ENCODE measurements at regions not wholly inside any gene's neighbourhood (a gene's known extent, or its start where the extent isn't known, plus 50 kb on each side); places are given as distances from the start of the nearest gene placed in this dataset.

GRCh38 chr14:98964171-98964570 lies 307.8 kb downstream of the BCL11B start:
- Histone ChIP-seq H3K4ac (ENCODE audit: low read depth, low read length) (no peak overlapping the region), H3K23ac (ENCODE audit: low read depth, low read length) (no peak overlapping the region), H3K27me3 (ENCODE audit: control insufficient read depth, insufficient read depth, low read length) (no peaks in the 10 kb centered on the region), H4K91ac (ENCODE audit: insufficient read depth, low read depth, low read length) (no peak overlapping the region), H2AK9ac (replicated peaks; ENCODE audit: low read depth, low read length, poor library complexity) (no peak overlapping the region), H3K9me1 (ENCODE audit: insufficient read depth, low read length) (no peaks in the 10 kb centered on the region), H3K14ac (replicated peaks; ENCODE audit: low read depth, low read length) (no peak overlapping the region), H3K9ac (ENCODE audit: low read depth, low read length) (no peak overlapping the region), H3K36me3 (ENCODE audit: control insufficient read depth, insufficient read depth, low read length) (no peaks in the 10 kb centered on the region), H2AK5ac (ENCODE audit: low read depth, low read length) (no peak overlapping the region), H3K4me3 (ENCODE audit: insufficient read depth, low read depth, low read length) (no peak overlapping the region), H3K27ac (ENCODE audit: insufficient read depth, low read length) (no peak overlapping the region), H2BK15ac (ENCODE audit: low read depth, low read length) (no peak overlapping the region), H3K18ac (ENCODE audit: low read depth, low read length) (no peak overlapping the region), H2BK5ac (ENCODE audit: low read depth, low read length, poor library complexity, severe bottlenecking) (no peak overlapping the region), H3K4me2 (ENCODE audit: low read depth, low read length) (no peak overlapping the region), H2BK120ac (ENCODE audit: low read depth, low read length) (no peak overlapping the region), H3K79me1 (ENCODE audit: low read depth in 1 of 2, low read length in 2 of 2) (no peaks in the 10 kb centered on the region), H3K56ac (ENCODE audit: extremely low read depth, insufficient read depth, low read length) (no peak overlapping the region), H3K4me1 (ENCODE audit: control insufficient read depth, insufficient read depth, low read length) (no peaks in the 10 kb centered on the region), H2BK20ac (ENCODE audit: low read depth, low read length) (no peak overlapping the region), H4K5ac (ENCODE audit: low read depth, low read length) (no peak overlapping the region), H4K20me1 (ENCODE audit: insufficient read depth, low read length) (no peaks in the 10 kb centered on the region), H4K8ac (ENCODE audit: low read depth in 2 of 2, low read length in 2 of 2) (no peak overlapping the region), H3K9me3 (ENCODE audit: control insufficient read depth, insufficient read depth, low read length) (peaks cover 52% of the 10 kb centered on the region), H2AFZ (replicated peaks; ENCODE audit: low read length, poor library complexity) (no peak overlapping the region)
- dilution Hi-C loops (cut with HindIII; ENCODE audit: low sequenced_read_pairs, unreplicated experiment) (no loop called here), in situ Hi-C loops (cut with MboI; ENCODE audit: low sequenced_read_pairs) (no loop called here), intact Hi-C loops (cut with micrococcal nuclease) (no loop called here)
- DNase-seq (no peak), ATAC-seq (ENCODE audit: low read depth) (no peak)
- POLR2A ChIA-PET (ENCODE audit: unreplicated experiment), result no interaction called here
- BruUV-seq (replicated peaks), result no TSS peak
- TF ChIP-seq RFX5 (IDR thresholded peaks at IDR 0.05; ENCODE audit: low read depth, low read length) (no peak), BHLHE40 (IDR thresholded peaks at IDR 0.05; ENCODE audit: low read depth, low read length) (no peak), RAD21 (IDR thresholded peaks at IDR 0.05; ENCODE audit: low read length) (no peak), SMC3 (IDR thresholded peaks at IDR 0.05; ENCODE audit: low read depth, low read length) (no peak), POLR2A (IDR thresholded peaks at IDR 0.05; ENCODE audit: low read depth, low read length) (no peak), NFE2L2 (IDR thresholded peaks at IDR 0.05; ENCODE audit: low read depth, low read length) (no peak), FOS (IDR thresholded peaks at IDR 0.05; ENCODE audit: low read depth, low read length) (no peak), ELK1 (IDR thresholded peaks at IDR 0.05; ENCODE audit: borderline replicate concordance, low read depth, low read length) (no peak), MAFK (IDR thresholded peaks at IDR 0.05; ENCODE audit: low read depth, low read length) (no peak), MXI1 (IDR thresholded peaks at IDR 0.05; ENCODE audit: borderline replicate concordance, low read depth, low read length) (no peak)
- CTCF ChIA-PET, result no interaction called here
- WGBS, 2 experiments (ENCODE audit: extremely low coverage in 2 of 2, insufficient read length in 1 of 2), result no CpG with 5 or more reads among the region's 7 CpGs

All from IMR-90 (cell line).